Skeletal muscle tissue (tissue), 3 donors: ENCODE measurements at regions not wholly inside any gene's neighbourhood (a gene's known extent, or its start where the extent isn't known, plus 50 kb on each side); places are given as distances from the start of the nearest gene placed in this dataset.
"Not testable (repeated sequence)": the region's sequence is repeated elsewhere in the genome, so short reads cannot be mapped to it uniquely, and the experiment has no call there.

Experiments
- H3K27ac ChIP-seq: one replicate; pipeline ENCODE4 v1.7.0; 2013; ENCODE audit warnings: mild to moderate bottlenecking, low read depth, low read length, inconsistent platforms
- H3K27me3 ChIP-seq, 3 donors: one replicate each; pipeline ENCODE4 v1.7.0; 2013; ENCODE audit warnings: low read length in 3 of 3; ENCODE audit not compliant: control insufficient read depth in 3 of 3, insufficient read depth in 3 of 3
- H3K36me3 ChIP-seq, 3 donors: one replicate each; pipeline ENCODE4 v1.7.0; 2013; ENCODE audit warnings: low read length in 3 of 3; ENCODE audit not compliant: control insufficient read depth in 3 of 3, insufficient read depth in 3 of 3
- H3K4me1 ChIP-seq, 3 donors: one replicate each; pipeline ENCODE4 v1.7.0; 2013; ENCODE audit warnings: low read length in 3 of 3, mild to moderate bottlenecking in 3 of 3; ENCODE audit not compliant: control insufficient read depth in 3 of 3, insufficient read depth in 3 of 3
- H3K4me3 ChIP-seq, 3 donors: one replicate each; pipeline ENCODE4 v1.7.0; 2013; ENCODE audit warnings: low read length in 3 of 3
- H3K9ac ChIP-seq, 3 donors: one replicate each; pipeline ENCODE4 v1.7.0; 2013; ENCODE audit warnings: low read length in 3 of 3, mild to moderate bottlenecking in 3 of 3, moderate library complexity in 2 of 3, low read depth in 1 of 3
- H3K9me3 ChIP-seq, 3 donors: one replicate each; pipeline ENCODE4 v1.7.0; 2013; ENCODE audit warnings: low read length in 3 of 3; ENCODE audit not compliant: control insufficient read depth in 3 of 3
- donor health status: Osteomylitis.

- not testable (repeated sequence) for H3K36me3 ChIP-seq, H3K4me1 ChIP-seq, H3K27ac ChIP-seq, H3K9ac ChIP-seq, H3K4me3 ChIP-seq, H3K9me3 ChIP-seq
- peaks cover 12 to 25% (median 25%) of the 10 kb centered on the region in 3 donors for H3K27me3 ChIP-seq
These were observed 114.0 kb downstream of the GPX5 start for GRCh38 chr6:28639445-28640290.

DNA sequence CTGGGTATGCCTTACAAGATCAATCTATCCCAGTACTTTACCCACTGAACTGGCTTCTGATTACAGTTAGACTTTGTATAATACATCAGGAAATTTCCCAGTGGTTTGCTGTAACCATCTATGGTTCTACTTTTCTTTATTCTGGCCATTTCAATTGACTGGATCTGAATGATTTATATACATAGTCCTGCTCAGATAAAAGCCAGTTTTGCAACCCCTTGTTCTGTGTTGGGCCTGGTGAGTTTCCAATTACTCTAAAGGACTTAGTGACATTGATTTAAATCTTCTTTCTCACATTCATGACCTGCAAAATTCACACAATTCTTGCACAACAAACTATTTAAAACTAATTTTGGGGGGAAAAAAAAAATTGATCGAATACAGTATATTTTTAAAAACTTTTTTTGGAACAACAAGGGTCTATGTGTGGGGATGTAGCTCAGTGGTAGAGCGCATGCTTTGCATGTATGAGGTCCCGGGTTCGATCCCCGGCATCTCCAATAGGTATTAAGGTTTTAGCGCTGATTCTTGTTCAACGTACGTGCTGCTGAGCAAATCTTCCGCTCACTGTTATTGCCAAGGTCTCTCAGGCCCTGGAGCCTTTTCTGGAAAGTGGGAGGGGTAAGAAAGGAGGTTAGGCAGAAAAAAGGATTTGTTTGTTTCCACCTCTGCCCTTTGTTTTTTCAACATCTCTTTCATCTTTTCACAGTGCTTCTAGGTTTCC, 117.5 kb downstream of the GPX5 start:
- no peak overlapping the region for H3K9ac ChIP-seq
- H3K4me1 ChIP-seq, result no peaks in the 10 kb centered on the region
- peaks cover 2 to 7% (median 5%) of the 10 kb centered on the region in 3 donors for H3K27me3 ChIP-seq
- H3K36me3 ChIP-seq, result no peaks in the 10 kb centered on the region
- no peak overlapping the region for H3K4me3 ChIP-seq
- peaks cover 0 to 2% (median 0%) of the 10 kb centered on the region in 3 donors for H3K9me3 ChIP-seq
- H3K27ac ChIP-seq, result no peak overlapping the region

- Histone ChIP-seq H3K4me3 (no peak overlapping the region), H3K9me3 (no peaks in the 10 kb centered on the region), H3K36me3 (no peaks in the 10 kb centered on the region), H3K27ac (no peak overlapping the region), H3K4me1 (no peaks in the 10 kb centered on the region), H3K27me3 (peaks cover 5 to 10% (median 7%) of the 10 kb centered on the region in 3 donors), H3K9ac (no peak overlapping the region)
These were observed 121.0 kb downstream of the GPX5 start for GRCh38 chr6:28646650-28647049.

GRCh38 chr6:28648035-28648877, 122.6 kb downstream of the GPX5 start:
- Histone ChIP-seq H3K4me1 (no peaks in the 10 kb centered on the region), H3K27ac (no peak overlapping the region), H3K9me3 (no peaks in the 10 kb centered on the region), H3K36me3 (no peaks in the 10 kb centered on the region), H3K4me3 (peak overlapping the region; percentile 45 to 71 (median 50)), H3K9ac (peak overlapping the region in 1 of 3 donors; percentile 27), H3K27me3 (peaks cover 5 to 15% (median 7%) of the 10 kb centered on the region in 3 donors)

DNA sequence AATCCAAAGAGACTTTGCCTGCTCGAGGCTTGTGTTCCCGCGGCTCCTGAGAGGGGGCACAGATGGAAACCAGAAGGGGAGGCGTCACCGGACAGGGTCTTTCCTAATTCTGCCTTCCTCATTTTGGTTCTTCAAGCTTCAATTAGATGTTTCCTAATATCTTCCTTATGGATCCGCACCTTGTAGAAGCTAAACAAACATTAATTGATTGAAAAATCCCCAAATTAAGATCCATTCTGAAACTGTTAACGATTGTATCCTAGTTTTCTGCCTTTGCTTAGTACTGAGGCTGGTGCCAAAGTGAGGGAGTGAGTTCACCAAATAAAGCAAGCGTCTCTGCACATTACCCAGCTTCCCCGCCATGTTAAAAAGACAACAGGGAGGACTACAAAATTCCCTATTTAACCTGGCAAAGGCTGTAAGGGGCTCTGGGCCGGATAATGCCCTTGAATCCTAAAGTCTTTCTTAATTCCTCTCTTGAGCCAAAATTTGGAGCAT, 123.2 kb downstream of the GPX5 start:
- no peak overlapping the region for H3K27ac ChIP-seq
- peak overlapping the region in 2 of 3 donors; percentile 50 to 71 for H3K4me3 ChIP-seq
- no peaks in the 10 kb centered on the region for H3K9me3 ChIP-seq
- peaks cover 5 to 15% (median 7%) of the 10 kb centered on the region in 3 donors for H3K27me3 ChIP-seq
- H3K36me3 ChIP-seq, result no peaks in the 10 kb centered on the region
- H3K9ac ChIP-seq, result no peak overlapping the region
- no peaks in the 10 kb centered on the region for H3K4me1 ChIP-seq

DNA sequence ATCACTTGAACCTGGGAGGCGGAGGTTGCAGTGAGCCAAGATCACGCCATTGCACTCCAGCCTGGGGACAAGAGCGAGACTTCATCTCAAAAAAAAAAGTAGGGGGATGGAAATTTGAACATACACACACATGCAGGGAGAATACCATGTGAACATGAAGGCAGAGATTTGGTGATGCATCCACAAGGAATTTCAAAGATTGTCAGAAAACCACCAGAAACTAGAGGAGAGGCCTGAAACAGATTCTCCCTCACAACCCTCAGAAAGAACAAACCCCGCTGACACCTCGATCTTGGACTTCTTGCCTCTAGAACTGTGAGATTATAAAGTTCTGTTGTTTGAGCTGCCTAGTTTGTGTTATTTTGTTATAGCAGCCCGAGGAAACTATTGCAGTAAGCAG, 125.5 kb downstream of the GPX5 start:
- H3K27me3 ChIP-seq, result peaks cover 5 to 16% (median 7%) of the 10 kb centered on the region in 3 donors
- no peaks in the 10 kb centered on the region for H3K36me3 ChIP-seq
- H3K27ac ChIP-seq, result no peak overlapping the region
- H3K9ac ChIP-seq, result no peak overlapping the region
- no peak overlapping the region for H3K4me3 ChIP-seq
- no peaks in the 10 kb centered on the region for H3K9me3 ChIP-seq
- H3K4me1 ChIP-seq, result no peaks in the 10 kb centered on the region

DNA sequence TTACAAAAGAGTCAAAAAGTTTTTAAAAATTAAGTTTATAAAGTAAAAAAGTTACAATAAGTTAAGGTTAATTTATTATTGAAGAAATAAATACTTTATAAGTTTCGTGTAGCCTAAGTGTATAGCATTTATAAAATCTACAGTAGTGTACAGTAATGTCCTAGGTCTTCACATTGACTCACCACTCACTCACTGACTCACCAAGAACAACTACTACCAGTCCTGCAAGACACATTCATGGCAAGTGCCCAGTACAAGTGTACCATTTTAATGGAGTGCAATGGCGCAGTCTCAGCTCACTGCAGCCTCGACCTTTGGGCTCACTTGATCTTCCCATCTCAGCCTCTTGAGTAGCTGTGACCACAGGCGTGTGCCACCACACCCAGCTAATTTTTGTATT, 128.2 kb downstream of the GPX5 start:
- H3K27ac ChIP-seq, result no peak overlapping the region
- no peak overlapping the region for H3K9ac ChIP-seq
- no peaks in the 10 kb centered on the region for H3K36me3 ChIP-seq
- no peaks in the 10 kb centered on the region for H3K4me1 ChIP-seq
- H3K4me3 ChIP-seq, result no peak overlapping the region
- no peaks in the 10 kb centered on the region for H3K9me3 ChIP-seq
- H3K27me3 ChIP-seq, result peaks cover under 1 to 33% (median 1%) of the 10 kb centered on the region in 3 donors

GRCh38 chr6:28655164-28655563, 129.5 kb downstream of the GPX5 start:
- no peaks in the 10 kb centered on the region for H3K4me1 ChIP-seq
- no peak overlapping the region for H3K9ac ChIP-seq
- no peaks in the 10 kb centered on the region for H3K9me3 ChIP-seq
- H3K27me3 ChIP-seq, result peaks cover 3 to 37% (median 9%) of the 10 kb centered on the region in 3 donors
- no peaks in the 10 kb centered on the region for H3K36me3 ChIP-seq
- no peak overlapping the region for H3K27ac ChIP-seq
- no peak overlapping the region for H3K4me3 ChIP-seq

DNA sequence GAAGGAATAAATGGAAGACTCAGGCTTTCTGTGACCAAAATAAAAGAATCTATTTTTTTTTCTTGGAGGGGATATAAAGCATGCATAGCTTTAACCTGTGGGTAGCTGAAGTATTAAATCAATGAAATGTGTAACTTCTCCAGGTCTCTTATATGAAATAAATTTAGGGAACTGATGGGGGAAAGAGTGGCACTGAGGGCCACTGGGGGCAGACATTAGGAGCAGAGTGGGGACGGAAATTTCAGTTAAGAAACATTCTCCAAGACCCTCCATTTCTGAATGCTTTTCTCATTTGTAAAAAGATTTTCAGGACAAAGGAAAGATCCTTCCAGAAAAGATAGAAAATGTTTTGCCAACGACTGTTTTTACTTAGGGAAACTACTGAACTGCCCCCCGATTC, 131.0 kb downstream of the GPX5 start:
- Histone ChIP-seq H3K27ac (no peak overlapping the region), H3K27me3 (peaks cover 3 to 36% (median 9%) of the 10 kb centered on the region in 3 donors), H3K9ac (no peak overlapping the region), H3K36me3 (no peaks in the 10 kb centered on the region), H3K9me3 (no peaks in the 10 kb centered on the region), H3K4me1 (no peaks in the 10 kb centered on the region), H3K4me3 (no peak overlapping the region)
